Esophagus mucosa (tissue), 1 donor: ENCODE measurements at regions not wholly inside any gene's neighbourhood (a gene's known extent, or its start where the extent isn't known, plus 50 kb on each side); places are given as distances from the start of the nearest gene placed in this dataset.

Source experiments
- ATAC-seq: fragments of 200-7000 bp; cut with Tn5 transposase; one replicate; pipeline ENCODE4 v1.9.1; 2020
- donor health status: DM: yes; HTN: yes; CAD: no.

GRCh38 chr13:72100339-72100738, 233.3 kb upstream of the DACH1 start:
- ATAC-seq, result no peak

- ATAC-seq, result no peak
Measured at GRCh38 chr13:72097568-72097967, 230.6 kb upstream of the DACH1 start.

- no peak for ATAC-seq
Measured at GRCh38 chr13:72093262-72093661, 226.3 kb upstream of the DACH1 start.

DNA sequence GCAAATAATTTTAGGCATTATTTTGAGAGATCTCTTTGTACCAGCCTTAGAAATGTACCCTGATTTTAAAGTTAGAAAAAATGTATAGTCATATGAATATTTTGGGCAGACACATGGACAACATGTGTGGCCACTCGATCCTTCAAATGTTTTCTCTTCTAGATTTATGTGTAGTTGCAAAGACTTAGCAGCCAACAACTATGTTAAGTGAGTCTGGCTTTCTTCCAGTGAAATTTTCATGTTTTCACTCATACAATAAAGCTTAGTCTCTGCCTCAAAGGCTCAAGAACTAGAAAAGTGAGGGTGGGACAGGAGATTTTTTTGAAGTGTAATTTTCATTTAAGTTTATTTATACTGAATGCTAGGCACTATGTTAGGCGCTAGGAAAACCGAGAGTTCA, 207.7 kb upstream of the DACH1 start:
- ATAC-seq, result no peak

GRCh38 chr13:72072261-72072660, 205.3 kb upstream of the DACH1 start:
- ATAC-seq, result no peak

- ATAC-seq, result no peak
Measured at GRCh38 chr13:72071713-72072112, 204.7 kb upstream of the DACH1 start.

DNA sequence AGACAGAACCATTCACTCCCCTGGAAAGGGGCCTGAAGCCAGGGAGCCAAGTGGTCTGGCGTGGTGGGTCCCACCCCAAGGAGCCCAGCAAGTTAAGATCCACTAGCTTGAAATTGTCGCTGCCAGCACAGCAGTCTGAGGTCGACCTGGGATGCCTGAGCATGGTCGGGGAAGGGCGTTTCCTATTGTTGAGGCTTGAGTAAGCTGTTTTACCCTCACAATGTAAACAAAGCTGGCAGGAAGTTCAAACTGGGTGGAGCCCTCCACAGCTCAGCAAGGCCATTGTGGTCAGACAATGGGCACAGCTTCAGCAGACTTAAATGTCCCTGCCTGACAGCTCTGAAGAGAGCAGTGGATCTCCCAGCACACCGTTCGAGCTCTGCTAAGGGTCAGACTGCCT, 195.6 kb upstream of the DACH1 start:
- peak; percentile 75 for ATAC-seq

DNA sequence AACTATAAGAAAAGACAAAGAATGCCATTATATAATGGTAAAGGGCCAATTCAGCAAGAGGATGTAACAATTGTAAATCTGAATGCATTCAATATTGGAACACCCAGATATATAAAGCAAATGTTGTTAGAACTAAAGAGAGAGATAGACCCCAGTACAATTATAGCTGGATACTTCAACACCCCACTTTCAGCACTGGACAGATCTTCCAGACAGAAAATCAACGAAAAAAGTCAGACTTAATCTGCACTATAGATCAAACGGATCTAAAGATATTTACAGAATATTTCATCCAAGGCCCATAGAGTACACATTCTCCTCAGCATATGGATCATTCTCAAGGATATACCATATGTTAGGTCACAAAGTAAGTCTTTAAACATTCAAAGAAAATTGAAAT, 194.6 kb upstream of the DACH1 start:
- no peak for ATAC-seq

GRCh38 chr13:72050251-72050650, 183.2 kb upstream of the DACH1 start:
- ATAC-seq, result no peak

DNA sequence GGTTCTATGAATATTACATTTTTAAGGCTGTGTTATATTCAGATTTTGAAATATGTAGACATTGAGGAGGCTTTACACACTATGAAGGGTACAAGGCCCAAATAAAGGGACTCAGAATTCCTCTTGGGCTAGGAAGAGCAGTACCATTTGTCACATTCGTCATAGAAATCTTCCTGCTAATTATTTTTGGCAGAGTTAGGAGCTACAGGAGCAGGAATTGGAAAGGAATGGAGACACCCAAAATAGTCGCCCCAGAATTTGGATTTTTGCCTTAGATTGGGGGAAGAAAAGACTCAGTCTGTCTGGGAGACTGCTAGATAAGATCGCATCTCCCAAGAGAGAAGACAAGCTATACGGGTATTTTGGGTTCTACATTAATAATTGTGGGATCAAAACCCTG, 176.4 kb upstream of the DACH1 start:
- ATAC-seq, result no peak

- ATAC-seq, result no peak
Measured at GRCh38 chr13:72041165-72041564, 174.2 kb upstream of the DACH1 start.

GRCh38 chr13:72039126-72039525, 172.1 kb upstream of the DACH1 start:
- ATAC-seq, result no peak

DNA sequence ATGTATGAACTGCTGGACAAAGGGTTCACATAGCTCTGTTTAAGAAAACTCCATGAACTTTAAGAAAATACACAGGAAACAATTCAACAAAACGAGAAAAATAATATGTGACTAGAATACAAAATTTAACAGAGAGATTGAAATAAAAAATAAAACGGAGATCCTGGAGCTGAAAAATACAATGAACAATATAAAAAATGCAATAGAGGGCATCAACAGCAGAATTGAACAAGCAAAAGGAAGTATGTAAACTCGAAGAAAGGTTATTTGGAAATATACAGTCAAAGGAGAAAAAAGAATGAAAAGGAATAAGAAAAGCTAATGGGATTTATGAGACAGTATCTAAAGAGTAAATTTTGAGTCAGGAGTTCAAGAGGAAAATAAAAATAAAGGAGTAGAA, 163.0 kb upstream of the DACH1 start:
- ATAC-seq, result no peak

- ATAC-seq, result no peak
Measured at GRCh38 chr13:72025836-72026235, 158.8 kb upstream of the DACH1 start.

DNA sequence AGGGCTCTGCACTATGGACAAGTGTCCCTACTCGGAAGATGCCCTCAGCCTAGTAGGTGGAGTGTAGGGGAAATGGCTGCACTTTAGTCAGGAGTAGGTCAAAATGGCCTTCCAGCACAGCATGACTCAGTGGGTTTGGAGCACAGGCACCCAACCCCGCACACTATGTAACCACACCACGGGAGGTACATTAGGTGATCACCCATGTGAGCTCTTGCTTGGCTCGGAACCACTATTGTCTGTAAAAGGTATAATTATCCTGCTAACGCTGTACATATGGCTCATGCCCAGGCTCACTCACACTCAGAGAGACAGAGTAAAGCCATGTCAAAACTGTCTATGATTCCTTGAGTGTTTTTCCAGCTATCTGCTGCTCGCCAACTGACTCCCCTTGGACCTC, 156.9 kb upstream of the DACH1 start:
- ATAC-seq, result no peak

DNA sequence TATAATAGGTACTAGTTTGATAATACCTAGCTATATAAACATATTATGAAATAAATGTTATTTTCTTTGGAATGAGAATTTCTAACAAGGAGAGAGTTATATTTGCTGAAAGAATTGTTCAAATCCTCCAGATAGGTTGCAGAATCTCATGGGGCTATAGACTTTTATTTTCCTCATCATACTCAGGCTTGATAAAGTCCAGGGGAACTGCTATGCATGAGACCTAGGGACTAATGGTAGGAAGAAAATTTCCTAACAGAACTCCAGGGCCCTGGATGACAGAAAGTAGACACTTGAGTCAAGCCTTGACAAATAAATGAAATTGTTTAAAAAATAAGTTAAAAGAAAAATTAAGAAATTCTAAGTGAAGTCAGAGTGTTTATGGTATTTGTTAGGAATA, 138.5 kb upstream of the DACH1 start:
- no peak for ATAC-seq

DNA sequence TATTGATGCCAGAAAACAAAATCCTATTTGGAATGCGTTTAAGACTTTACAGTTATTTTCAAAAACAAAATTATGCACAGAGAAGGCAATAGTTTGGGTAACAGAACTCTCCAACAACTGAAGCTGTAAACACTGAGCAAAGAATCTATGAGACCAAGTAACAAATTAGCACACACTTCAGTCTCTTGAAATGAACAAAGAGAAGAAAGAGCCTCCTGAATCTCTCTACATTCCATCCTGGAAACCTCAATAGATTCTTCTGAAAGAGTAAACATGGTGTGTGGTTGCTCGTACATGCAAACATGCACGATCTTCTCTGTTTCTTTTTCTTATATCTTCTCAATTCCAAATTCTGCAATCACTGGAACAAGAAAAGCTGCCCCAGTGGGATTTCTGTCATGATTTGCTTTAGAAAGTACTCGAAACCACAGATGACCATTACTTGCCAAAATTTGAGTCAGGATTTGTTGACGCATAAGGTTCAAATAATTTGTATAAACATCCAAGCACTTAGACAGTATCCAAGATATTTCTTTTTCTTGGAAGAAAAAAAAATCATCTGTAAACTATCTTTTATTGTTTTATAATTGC, 137.9 kb upstream of the DACH1 start:
- ATAC-seq, result no peak

- no peak for ATAC-seq
Measured at GRCh38 chr13:72004246-72004645, 137.2 kb upstream of the DACH1 start.

DNA sequence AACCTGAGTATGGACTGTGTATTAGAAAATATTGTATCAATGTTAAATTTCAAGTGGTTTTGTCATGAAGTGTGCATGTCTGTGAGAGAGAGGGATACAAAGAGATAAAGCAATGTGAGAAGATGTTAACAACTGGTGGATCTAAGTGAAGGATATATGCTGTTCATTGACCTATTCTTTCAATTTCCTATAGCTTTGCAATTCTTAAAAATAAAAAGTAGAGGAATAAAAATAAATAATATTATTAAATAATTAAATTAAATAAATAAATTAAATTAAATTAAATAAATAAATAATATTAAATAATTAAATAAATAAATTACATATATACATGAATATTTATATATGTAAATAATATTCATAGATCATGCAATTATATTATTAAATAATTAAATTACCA, 131.2 kb upstream of the DACH1 start:
- no peak for ATAC-seq

- ATAC-seq, result no peak
Measured at GRCh38 chr13:71979616-71980015, 112.6 kb upstream of the DACH1 start.

GRCh38 chr13:71977028-71977427, 110.0 kb upstream of the DACH1 start:
- no peak for ATAC-seq

- no peak for ATAC-seq
Measured at GRCh38 chr13:71967990-71968389, 101.0 kb upstream of the DACH1 start.

DNA sequence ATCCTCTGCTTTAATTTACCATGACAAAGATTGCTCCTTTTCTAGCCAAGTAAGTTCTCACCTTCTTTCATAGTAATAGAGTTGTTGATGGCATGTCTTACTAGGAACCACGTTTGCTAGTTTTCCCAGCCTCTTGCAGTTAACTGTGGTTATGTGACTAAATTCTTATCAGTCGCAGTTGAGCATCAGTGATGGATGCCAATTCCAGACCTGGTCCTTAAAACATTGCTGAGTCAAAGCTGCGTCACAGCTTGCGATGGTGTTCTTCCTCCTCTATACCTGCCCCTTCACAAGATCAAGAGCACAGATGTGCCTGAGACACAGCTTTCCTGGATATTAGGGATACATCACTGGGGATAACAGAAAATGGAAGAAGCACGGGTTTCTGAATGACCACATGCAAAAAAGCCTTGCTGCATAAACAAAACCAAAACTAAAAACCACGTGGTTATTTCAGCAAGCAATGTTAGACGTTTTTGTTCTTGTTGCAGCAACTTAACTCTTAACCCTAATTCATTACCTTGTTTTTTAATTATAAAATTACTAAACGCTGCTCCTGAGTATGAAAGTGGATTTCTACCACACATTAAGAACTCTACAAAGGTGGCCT, 97.6 kb upstream of the DACH1 start:
- ATAC-seq, result no peak

DNA sequence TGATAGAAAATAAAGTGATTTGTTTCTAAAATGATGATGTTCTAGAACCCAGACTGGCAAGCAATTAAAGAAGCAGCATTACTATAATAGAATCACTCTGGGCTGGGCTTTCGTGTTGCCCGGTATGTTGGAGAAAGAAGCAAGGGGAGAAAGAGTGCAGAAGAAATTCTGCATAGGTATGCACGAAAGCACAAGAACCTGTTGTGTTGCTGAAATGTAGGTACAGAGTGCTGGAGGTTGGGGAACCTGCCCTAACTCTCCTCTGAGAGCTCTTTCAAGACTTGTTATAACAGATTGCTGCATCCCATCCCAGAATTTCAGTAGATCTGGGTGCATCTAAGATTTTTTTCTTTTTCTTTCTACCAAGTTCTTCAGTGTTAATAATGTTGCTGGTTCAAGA, 95.7 kb upstream of the DACH1 start:
- ATAC-seq, result no peak

DNA sequence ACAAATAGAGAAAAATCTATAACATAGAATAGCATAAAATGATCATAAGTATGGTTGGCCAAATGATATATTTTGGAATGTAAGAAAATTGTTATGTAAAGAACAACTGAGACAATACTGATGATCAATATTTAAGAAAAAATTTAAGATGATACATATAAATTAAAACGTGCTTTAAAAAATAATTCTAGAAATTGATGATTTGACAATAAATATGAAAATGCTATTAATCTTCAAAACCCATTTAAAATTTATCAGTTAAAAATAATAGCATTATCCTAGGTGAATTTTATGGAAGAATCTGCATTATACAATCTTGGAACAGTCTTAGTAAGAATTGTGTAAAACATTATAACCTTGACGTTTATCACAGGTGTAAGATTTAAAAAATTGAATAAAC, 95.1 kb upstream of the DACH1 start:
- no peak for ATAC-seq
